ENCODE measurements at regions not wholly inside any gene's neighbourhood (a gene's known extent, or its start where the extent isn't known, plus 50 kb on each side); places are given as distances from the start of the nearest gene placed in this dataset.
"Not testable (repeated sequence)": the region's sequence is repeated elsewhere in the genome, so short reads cannot be mapped to it uniquely, and the experiment has no call there.

GRCh38 chr14:54010981-54011380 is 54.4 kb upstream of the BMP4 start:
- no peak for DNase-seq (ENCODE audit: extremely low read depth in 1 of 2, low read depth in 1 of 2)

GRCh38 chr14:54023027-54023426 is 66.4 kb upstream of the BMP4 start:
- no peak for DNase-seq (ENCODE audit: extremely low read depth in 1 of 2, low read depth in 1 of 2)

GRCh38 chr14:54025661-54026060 is 69.0 kb upstream of the BMP4 start:
- DNase-seq (ENCODE audit: extremely low read depth in 1 of 2, low read depth in 1 of 2): no peak

GRCh38 chr14:54026671-54027070 is 70.0 kb upstream of the BMP4 start:
- DNase-seq (ENCODE audit: extremely low read depth in 1 of 2, low read depth in 1 of 2): no peak

- DNase-seq (ENCODE audit: extremely low read depth in 1 of 2, low read depth in 1 of 2): not testable (repeated sequence)
Measured at GRCh38 chr14:54030996-54031395, 74.4 kb upstream of the BMP4 start.

- not testable (repeated sequence) for DNase-seq (ENCODE audit: extremely low read depth in 1 of 2, low read depth in 1 of 2)
Measured at GRCh38 chr14:54033285-54033684, 76.7 kb upstream of the BMP4 start.

- DNase-seq (ENCODE audit: extremely low read depth in 1 of 2, low read depth in 1 of 2): no peak
Measured at GRCh38 chr14:54038724-54039123, 82.1 kb upstream of the BMP4 start.

- no peak for DNase-seq (ENCODE audit: extremely low read depth in 1 of 2, low read depth in 1 of 2)
Measured at GRCh38 chr14:54039311-54039710, 82.7 kb upstream of the BMP4 start.

GRCh38 chr14:54040846-54041245 is 84.2 kb upstream of the BMP4 start:
- DNase-seq (ENCODE audit: extremely low read depth in 1 of 2, low read depth in 1 of 2): no peak

GRCh38 chr14:54046250-54046649 is 89.6 kb upstream of the BMP4 start:
- no peak for DNase-seq (ENCODE audit: extremely low read depth in 1 of 2, low read depth in 1 of 2)

- no peak for DNase-seq (ENCODE audit: extremely low read depth in 1 of 2, low read depth in 1 of 2)
Measured at GRCh38 chr14:54047645-54048308, 91.2 kb upstream of the BMP4 start.

- no peak for DNase-seq (ENCODE audit: extremely low read depth in 1 of 2, low read depth in 1 of 2)
Measured at GRCh38 chr14:54048311-54048710, 91.7 kb upstream of the BMP4 start.

- DNase-seq (ENCODE audit: extremely low read depth in 1 of 2, low read depth in 1 of 2): no peak
Measured at GRCh38 chr14:54048736-54049135, 92.1 kb upstream of the BMP4 start.

- DNase-seq (ENCODE audit: extremely low read depth in 1 of 2, low read depth in 1 of 2): no peak
Measured at GRCh38 chr14:54050759-54051158, 94.1 kb upstream of the BMP4 start.

- DNase-seq (ENCODE audit: extremely low read depth in 1 of 2, low read depth in 1 of 2): no peak
Measured at GRCh38 chr14:54052696-54053385, 96.2 kb upstream of the BMP4 start.

GRCh38 chr14:54053386-54053745 is 96.7 kb upstream of the BMP4 start:
- DNase-seq (ENCODE audit: extremely low read depth in 1 of 2, low read depth in 1 of 2): no peak

- DNase-seq (ENCODE audit: extremely low read depth in 1 of 2, low read depth in 1 of 2): no peak
Measured at GRCh38 chr14:54058505-54058904, 101.9 kb upstream of the BMP4 start.

GRCh38 chr14:54083549-54084239 is 127.1 kb upstream of the BMP4 start:
- no peak for DNase-seq (ENCODE audit: extremely low read depth in 1 of 2, low read depth in 1 of 2)

- no peak for DNase-seq (ENCODE audit: extremely low read depth in 1 of 2, low read depth in 1 of 2)
Measured at GRCh38 chr14:54085232-54085761, 128.7 kb upstream of the BMP4 start.

- DNase-seq (ENCODE audit: extremely low read depth in 1 of 2, low read depth in 1 of 2): no peak
Measured at GRCh38 chr14:54085841-54086240, 129.2 kb upstream of the BMP4 start.

- DNase-seq (ENCODE audit: extremely low read depth in 1 of 2, low read depth in 1 of 2): no peak
Measured at GRCh38 chr14:54086767-54087166, 130.1 kb upstream of the BMP4 start.

- DNase-seq (ENCODE audit: extremely low read depth in 1 of 2, low read depth in 1 of 2): no peak
Measured at GRCh38 chr14:54087376-54087775, 130.8 kb upstream of the BMP4 start.
